SK-N-MC (cell line): ENCODE measurements at regions not wholly inside any gene's neighbourhood (a gene's known extent, or its start where the extent isn't known, plus 50 kb on each side); places are given as distances from the start of the nearest gene placed in this dataset.

ENCODE experiments used
- DNase-seq: peaks from one replicate; pipeline ENCODE4 v3.0.0-alpha.2; 2011; ENCODE audit warnings: low read depth, low spot score
- H3K27ac ChIP-seq: fragments of 200-600 bp; sonication (generic); 2 replicates; pipeline ENCODE4 v1.5.1; 2016; ENCODE audit warnings: mixed run types
- H3K36me3 ChIP-seq: fragments of 200-600 bp; sonication (generic); 2 replicates; pipeline ENCODE4 v1.6.1; 2017; ENCODE audit warnings: antibody characterized with exemption, low read length, mixed read lengths; ENCODE audit not compliant: insufficient read depth
- H3K4me3 ChIP-seq: fragments of 200-600 bp; sonication (generic); 2 replicates; pipeline ENCODE4 v1.5.1; 2016
- H3K9ac ChIP-seq: fragments of 200-600 bp; sonication (generic); 2 replicates; pipeline ENCODE4 v1.8.0; 2017; ENCODE audit warnings: mixed run types, mixed read lengths; ENCODE audit not compliant: insufficient read length
- H3K9me3 ChIP-seq: fragments of 200-600 bp; sonication (generic); 2 replicates; pipeline ENCODE4 v1.6.1; 2017; ENCODE audit warnings: low read depth, mild to moderate bottlenecking, antibody characterized with exemption, low read length, moderate library complexity, mixed read lengths
- EZH2 ChIP-seq: fragments of 200-600 bp; sonication (generic); IDR thresholded peaks from one replicate; pipeline ENCODE4 v1.6.1; 2017; ENCODE audit warnings: antibody characterized with exemption
- FOXP2 ChIP-seq: optimal IDR thresholded peaks from 2 replicates; pipeline ENCODE3; 2011; ENCODE audit warnings: mild to moderate bottlenecking, moderate library complexity; ENCODE audit not compliant: insufficient read depth; ENCODE audit errors: extremely low read length, control extremely low read depth
- POLR2AphosphoS5 ChIP-seq: IDR thresholded peaks from 2 replicates; pipeline ENCODE4 v1.6.1; 2012; ENCODE audit warnings: mild to moderate bottlenecking, low read depth, low read length, borderline replicate concordance

DNA sequence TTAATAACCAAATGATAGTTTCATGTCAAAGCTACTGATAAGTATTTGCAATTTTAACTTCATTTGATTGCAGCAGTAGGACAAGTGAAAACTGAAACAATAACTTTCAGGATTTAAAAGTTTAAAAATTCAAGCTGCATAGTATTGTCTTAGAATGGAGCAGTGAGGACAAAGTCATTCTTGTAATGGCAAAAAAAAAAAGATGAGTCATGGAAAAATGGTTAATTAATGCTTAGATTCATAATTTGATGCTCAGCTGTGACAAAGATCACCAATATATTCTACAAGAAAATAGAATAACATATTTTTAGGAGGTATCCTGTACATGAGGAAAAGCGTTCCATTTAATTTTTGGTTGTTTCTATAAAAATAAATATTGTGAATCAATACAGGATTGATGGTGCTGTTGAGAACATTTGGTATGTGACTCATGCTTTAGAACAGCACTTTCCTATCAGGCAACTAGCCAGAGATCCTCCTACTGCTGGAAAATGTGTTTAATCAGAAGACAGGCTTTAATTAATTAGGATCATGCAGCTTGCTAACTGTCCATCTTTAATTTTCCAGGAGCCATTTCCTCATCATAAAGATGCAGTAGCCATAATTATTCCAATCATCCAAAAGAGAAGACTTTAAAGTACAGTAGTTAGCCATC lies 239.0 kb upstream of the MMADHC start:
- Histone ChIP-seq H3K9me3 (no peaks in the 10 kb centered on the region), H3K27ac (no peak overlapping the region), H3K9ac (no peak overlapping the region), H3K4me3 (no peak overlapping the region), H3K36me3 (no peaks in the 10 kb centered on the region)
- no peak for TF ChIP-seq EZH2
- TF ChIP-seq FOXP2 = no peak
- TF ChIP-seq POLR2AphosphoS5 = no peak
- no peak for DNase-seq

GRCh38 chr2:149825473-149825872 lies 237.9 kb upstream of the MMADHC start:
- Histone ChIP-seq H3K27ac (no peak overlapping the region), H3K9me3 (no peaks in the 10 kb centered on the region), H3K4me3 (no peak overlapping the region), H3K36me3 (no peaks in the 10 kb centered on the region), H3K9ac (no peak overlapping the region)
- no peak for DNase-seq
- TF ChIP-seq POLR2AphosphoS5 (no peak), EZH2 (no peak), FOXP2 (no peak)

DNA sequence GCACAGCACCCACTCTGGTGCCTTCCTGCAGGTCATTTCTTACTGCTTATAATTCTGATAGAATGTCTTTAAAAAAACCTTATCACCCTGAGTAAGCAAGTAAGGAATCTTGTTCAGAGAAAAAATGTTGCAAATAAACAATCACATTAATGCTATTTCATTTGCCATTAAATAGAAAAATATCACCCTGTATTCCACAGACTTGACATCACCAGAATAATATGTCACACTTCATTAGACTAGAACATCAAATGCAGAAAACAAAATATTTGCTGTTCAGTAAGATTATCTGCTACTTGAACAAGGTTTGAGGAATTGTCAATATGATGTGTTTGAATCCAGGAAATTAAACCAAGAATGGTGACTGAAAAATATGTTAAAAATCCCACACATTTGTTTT lies 236.6 kb upstream of the MMADHC start:
- no peak overlapping the region for H3K27ac ChIP-seq
- no peak for DNase-seq
- no peaks in the 10 kb centered on the region for H3K36me3 ChIP-seq
- no peak overlapping the region for H3K9ac ChIP-seq
- H3K9me3 ChIP-seq = no peaks in the 10 kb centered on the region
- no peak overlapping the region for H3K4me3 ChIP-seq
- no peak for TF ChIP-seq EZH2
- TF ChIP-seq FOXP2 = no peak
- no peak for TF ChIP-seq POLR2AphosphoS5

DNA sequence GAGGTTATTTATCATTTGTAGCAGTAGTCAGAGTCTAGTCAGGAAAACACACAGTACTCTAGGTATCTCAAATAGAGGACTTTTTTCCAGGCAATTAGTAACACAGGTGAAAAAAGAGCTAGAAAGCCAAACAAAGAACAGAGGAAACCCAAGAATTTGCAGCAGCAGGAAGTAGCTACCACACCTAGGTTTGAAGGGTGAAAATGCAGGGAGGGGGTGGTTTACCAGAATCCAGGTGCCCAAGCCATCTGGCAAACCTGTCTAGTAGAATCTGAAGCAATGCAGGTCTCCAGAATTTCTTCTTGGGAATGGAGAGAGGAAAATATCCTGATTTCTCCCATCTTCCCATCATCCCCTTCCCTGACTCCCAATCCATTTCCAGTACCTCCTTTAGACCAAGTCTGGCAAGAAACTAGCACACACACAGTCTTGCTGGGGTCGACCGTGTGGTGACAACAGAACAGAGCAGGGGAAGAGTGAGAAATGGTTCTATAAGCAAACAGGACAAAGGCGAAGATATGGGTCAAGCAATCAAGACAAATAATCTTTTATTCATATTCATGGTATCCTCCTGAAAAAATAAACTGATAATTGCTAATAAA lies 231.9 kb upstream of the MMADHC start:
- Histone ChIP-seq H3K9ac (no peak overlapping the region), H3K36me3 (no peaks in the 10 kb centered on the region), H3K9me3 (no peaks in the 10 kb centered on the region), H3K4me3 (no peak overlapping the region), H3K27ac (no peak overlapping the region)
- no peak for DNase-seq
- TF ChIP-seq EZH2 = no peak
- no peak for TF ChIP-seq POLR2AphosphoS5
- no peak for TF ChIP-seq FOXP2

DNA sequence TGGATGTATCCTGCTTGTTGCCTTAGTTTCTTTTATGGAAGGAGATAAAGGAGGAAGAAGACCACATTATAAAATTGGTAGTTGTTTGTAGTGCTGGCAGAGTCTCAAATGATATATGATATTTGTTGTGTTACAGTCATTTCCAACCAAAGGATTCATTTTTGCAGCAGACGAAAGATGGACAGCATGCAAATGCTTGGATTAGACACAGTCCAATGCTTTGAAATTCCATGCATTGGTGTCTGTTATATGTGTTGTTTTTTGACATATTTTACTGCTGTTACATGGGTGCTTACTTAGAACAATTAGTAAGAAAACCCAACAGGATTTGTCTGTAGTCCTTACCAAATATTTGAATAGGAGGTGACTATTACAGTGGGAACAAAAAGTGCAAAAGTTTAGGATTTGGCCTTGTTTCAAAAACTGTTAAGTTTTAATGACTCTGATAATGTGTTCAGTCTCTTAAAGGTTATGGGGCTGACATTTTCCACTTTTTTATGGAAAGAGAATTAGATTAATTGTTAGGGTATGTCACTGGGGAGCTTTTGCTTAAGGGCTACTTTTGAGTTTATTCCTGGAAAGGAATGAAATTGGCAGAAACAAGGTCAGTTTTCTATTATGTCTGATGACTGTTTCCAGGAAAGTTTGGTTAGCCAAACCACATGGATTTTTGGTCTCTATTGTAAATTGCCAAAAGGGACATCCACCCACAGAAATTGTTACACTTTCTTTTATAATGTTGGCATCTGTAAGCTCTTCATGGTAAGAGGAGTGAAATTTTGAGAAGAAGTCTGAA lies 229.4 kb upstream of the MMADHC start:
- no peak overlapping the region for H3K4me3 ChIP-seq
- no peak overlapping the region for H3K27ac ChIP-seq
- H3K9ac ChIP-seq = no peak overlapping the region
- no peak for TF ChIP-seq EZH2
- no peak for TF ChIP-seq FOXP2
- no peak for TF ChIP-seq POLR2AphosphoS5
- no peaks in the 10 kb centered on the region for H3K36me3 ChIP-seq
- no peaks in the 10 kb centered on the region for H3K9me3 ChIP-seq
- DNase-seq = no peak

DNA sequence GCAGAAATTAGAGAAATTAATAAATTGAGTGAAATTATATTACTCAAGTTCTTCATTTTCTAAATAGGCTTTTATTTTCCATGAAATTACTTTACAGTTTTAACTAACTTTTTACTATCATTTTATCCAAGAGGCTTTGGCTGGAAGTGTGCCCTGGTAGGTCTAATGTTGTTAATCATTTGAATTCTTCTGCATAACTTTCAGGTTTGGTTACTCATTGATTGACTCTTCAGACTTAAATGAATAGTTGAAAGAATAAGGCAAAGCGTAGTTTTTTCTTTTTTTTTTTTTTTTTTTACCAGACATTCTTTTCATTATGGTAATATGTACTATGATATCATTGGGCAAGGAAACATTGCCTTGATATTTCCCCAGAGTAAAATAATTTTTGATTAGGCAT lies 228.4 kb upstream of the MMADHC start:
- no peak overlapping the region for H3K4me3 ChIP-seq
- no peaks in the 10 kb centered on the region for H3K36me3 ChIP-seq
- no peak for DNase-seq
- TF ChIP-seq EZH2 (no peak), POLR2AphosphoS5 (no peak), FOXP2 (no peak)
- no peak overlapping the region for H3K9ac ChIP-seq
- no peaks in the 10 kb centered on the region for H3K9me3 ChIP-seq
- H3K27ac ChIP-seq = no peak overlapping the region

DNA sequence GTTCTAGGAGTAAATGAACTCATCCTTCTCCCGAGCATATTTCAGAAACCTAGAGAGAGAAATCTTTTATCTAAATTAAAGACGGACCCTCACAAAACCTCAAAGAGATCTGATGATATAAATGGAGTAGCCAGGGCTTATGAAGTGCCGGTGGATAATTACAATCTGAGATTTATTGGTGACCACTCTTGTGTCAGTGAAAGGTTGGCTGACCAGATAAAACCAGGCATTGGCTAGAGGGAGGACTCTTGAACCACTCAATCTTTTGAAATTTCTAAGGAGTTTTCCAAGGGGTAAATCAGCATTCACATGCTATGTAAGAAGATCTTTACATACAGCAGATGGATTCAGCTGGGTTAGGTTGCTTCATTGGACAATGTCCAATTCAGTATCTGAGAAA lies 227.3 kb upstream of the MMADHC start:
- H3K4me3 ChIP-seq = no peak overlapping the region
- H3K27ac ChIP-seq = no peak overlapping the region
- TF ChIP-seq POLR2AphosphoS5 (no peak), FOXP2 (no peak), EZH2 (no peak)
- H3K9ac ChIP-seq = no peak overlapping the region
- DNase-seq = no peak
- H3K9me3 ChIP-seq = no peaks in the 10 kb centered on the region
- no peaks in the 10 kb centered on the region for H3K36me3 ChIP-seq

- no peaks in the 10 kb centered on the region for H3K9me3 ChIP-seq
- TF ChIP-seq EZH2 = no peak
- no peak overlapping the region for H3K27ac ChIP-seq
- no peaks in the 10 kb centered on the region for H3K36me3 ChIP-seq
- H3K9ac ChIP-seq = no peak overlapping the region
- H3K4me3 ChIP-seq = no peak overlapping the region
- no peak for DNase-seq
Measured at GRCh38 chr2:149814049-149814448, 226.5 kb upstream of the MMADHC start.
